ENCODE measurements at regions not wholly inside any gene's neighbourhood (a gene's known extent, or its start where the extent isn't known, plus 50 kb on each side); places are given as distances from the start of the nearest gene placed in this dataset.

GRCh38 chr18:21179590-21180220, 62.3 kb upstream of the GREB1L start:
- peak; percentile 61 for TF ChIP-seq CTCF (IDR thresholded peaks at IDR 0.05; ENCODE audit: borderline replicate concordance, control extremely low read depth, extremely low read depth, insufficient read depth, missing control alignments)
- DNase-seq (ENCODE audit: low spot score) = peak; percentile 57
- in situ Hi-C loops (cut with MboI; ENCODE audit: low sequenced_read_pairs, unreplicated experiment) = no loop called here

GRCh38 chr18:21180588-21180987, 61.4 kb upstream of the GREB1L start:
- DNase-seq (ENCODE audit: low spot score) = no peak
- no peak for TF ChIP-seq CTCF (IDR thresholded peaks at IDR 0.05; ENCODE audit: borderline replicate concordance, control extremely low read depth, extremely low read depth, insufficient read depth, missing control alignments)
- in situ Hi-C loops (cut with MboI; ENCODE audit: low sequenced_read_pairs, unreplicated experiment) = no loop called here

- in situ Hi-C loops (cut with MboI; ENCODE audit: low sequenced_read_pairs, unreplicated experiment) = no loop called here
- DNase-seq (ENCODE audit: low spot score) = no peak
Observed at GRCh38 chr18:21181766-21182165, 60.3 kb upstream of the GREB1L start.

GRCh38 chr18:21183670-21184069, 58.4 kb upstream of the GREB1L start:
- no peak for DNase-seq (ENCODE audit: low spot score)
- in situ Hi-C loops (cut with MboI; ENCODE audit: low sequenced_read_pairs, unreplicated experiment) = no loop called here
- no peak for TF ChIP-seq CTCF (IDR thresholded peaks at IDR 0.05; ENCODE audit: borderline replicate concordance, control extremely low read depth, extremely low read depth, insufficient read depth, missing control alignments)

More at GRCh38 chr18:21181766-21182165, 60.3 kb upstream of the GREB1L start:
- no peak for TF ChIP-seq CTCF (IDR thresholded peaks at IDR 0.05; ENCODE audit: borderline replicate concordance, control extremely low read depth, extremely low read depth, insufficient read depth, missing control alignments)

GRCh38 chr18:21184396-21184996, 57.5 kb upstream of the GREB1L start:
- in situ Hi-C loops (cut with MboI; ENCODE audit: low sequenced_read_pairs, unreplicated experiment) = no loop called here
- DNase-seq (ENCODE audit: low spot score) = no peak

GRCh38 chr18:21187886-21188285, 54.1 kb upstream of the GREB1L start:
- in situ Hi-C loops (cut with MboI; ENCODE audit: low sequenced_read_pairs, unreplicated experiment) = no loop called here
- TF ChIP-seq CTCF (IDR thresholded peaks at IDR 0.05; ENCODE audit: borderline replicate concordance, control extremely low read depth, extremely low read depth, insufficient read depth, missing control alignments) = no peak
- DNase-seq (ENCODE audit: low spot score) = no peak

More at GRCh38 chr18:21184396-21184996, 57.5 kb upstream of the GREB1L start:
- TF ChIP-seq CTCF (IDR thresholded peaks at IDR 0.05; ENCODE audit: borderline replicate concordance, control extremely low read depth, extremely low read depth, insufficient read depth, missing control alignments) = no peak
